Mesendoderm (in vitro differentiated cells): ENCODE measurements at regions not wholly inside any gene's neighbourhood (a gene's known extent, or its start where the extent isn't known, plus 50 kb on each side); places are given as distances from the start of the nearest gene placed in this dataset.

ENCODE experiments used
- DNase-seq: peaks from one replicate; pipeline ENCODE4 v3.0.0; 2013
- H2AK5ac ChIP-seq: 2 replicates; pipeline ENCODE4 v1.6.1; 2013; ENCODE audit warnings: low read length, inconsistent platforms
- H2BK120ac ChIP-seq: 2 replicates; pipeline ENCODE4 v1.6.1; 2013; ENCODE audit warnings: low read depth, mild to moderate bottlenecking, low read length, moderate library complexity, mixed read lengths
- H2BK15ac ChIP-seq: replicated peaks from 2 replicates; pipeline ENCODE4 v1.6.1; 2013; ENCODE audit warnings: low read depth, mild to moderate bottlenecking, moderate library complexity
- H2BK5ac ChIP-seq: 2 replicates; pipeline ENCODE4 v1.6.1; 2013; ENCODE audit warnings: low read length, inconsistent platforms
- H3K18ac ChIP-seq: 2 replicates; pipeline ENCODE4 v1.6.1; 2013; ENCODE audit warnings: mild to moderate bottlenecking, low read length, mixed read lengths
- H3K23ac ChIP-seq: one replicate; pipeline ENCODE4 v1.6.1; 2013; ENCODE audit warnings: low read length
- H3K27ac ChIP-seq: 2 replicates; pipeline ENCODE4 v1.5.1; 2013; ENCODE audit warnings: low read depth, mild to moderate bottlenecking, inconsistent platforms, low read length, moderate library complexity
- H3K27me3 ChIP-seq: 2 replicates; pipeline ENCODE4 v1.6.1; 2013; ENCODE audit warnings: low read length, control low read depth, mild to moderate bottlenecking, inconsistent platforms; ENCODE audit not compliant: insufficient read depth, poor library complexity
- H3K36me3 ChIP-seq: 2 replicates; pipeline ENCODE4 v1.6.1; 2013; ENCODE audit warnings: low read length, inconsistent platforms; ENCODE audit not compliant: control insufficient read depth, insufficient read depth
- H3K4ac ChIP-seq: one replicate; pipeline ENCODE4 v1.6.1; 2013; ENCODE audit warnings: low read depth, mild to moderate bottlenecking, low read length, moderate library complexity
- H3K4me1 ChIP-seq: 2 replicates; pipeline ENCODE4 v1.6.1; 2013; ENCODE audit warnings: low read depth, low read length, inconsistent platforms; ENCODE audit not compliant: control insufficient read depth
- H3K4me2 ChIP-seq: 2 replicates; pipeline ENCODE4 v1.6.1; 2013; ENCODE audit warnings: low read length
- H3K4me3 ChIP-seq: 2 replicates; pipeline ENCODE4 v1.5.1; 2013; ENCODE audit warnings: mild to moderate bottlenecking, low read length
- H3K56ac ChIP-seq: one replicate; pipeline ENCODE4 v1.6.1; 2013; ENCODE audit warnings: low read length
- H3K79me1 ChIP-seq: 2 replicates; pipeline ENCODE4 v1.6.1; 2013; ENCODE audit warnings: low read length, inconsistent platforms
- H3K79me2 ChIP-seq: 2 replicates; pipeline ENCODE4 v1.6.1; 2013; ENCODE audit warnings: mild to moderate bottlenecking, low read length; ENCODE audit not compliant: control insufficient read depth, insufficient read depth
- H3K9ac ChIP-seq: 2 replicates; pipeline ENCODE4 v1.6.1; 2013; ENCODE audit warnings: low read length, inconsistent platforms
- H4K5ac ChIP-seq: one replicate; pipeline ENCODE4 v1.6.1; 2013; ENCODE audit warnings: low read length
- H4K8ac ChIP-seq: one replicate; pipeline ENCODE4 v1.6.1; 2013; ENCODE audit warnings: low read depth, mild to moderate bottlenecking, control low read depth, low read length, moderate library complexity
- WGBS: extraction: QIAGEN DNeasy Blood & Tissue Kit; methylation state at CpG from one replicate; pipeline ENCODE4 v1.1.7; 2013; ENCODE audit warnings: low lambda C conversion rate, missing lambda C conversion rate; ENCODE audit not compliant: insufficient coverage; ENCODE audit errors: extremely low coverage; 5-methylcytosine and 5-hydroxymethylcytosine counted together

DNA sequence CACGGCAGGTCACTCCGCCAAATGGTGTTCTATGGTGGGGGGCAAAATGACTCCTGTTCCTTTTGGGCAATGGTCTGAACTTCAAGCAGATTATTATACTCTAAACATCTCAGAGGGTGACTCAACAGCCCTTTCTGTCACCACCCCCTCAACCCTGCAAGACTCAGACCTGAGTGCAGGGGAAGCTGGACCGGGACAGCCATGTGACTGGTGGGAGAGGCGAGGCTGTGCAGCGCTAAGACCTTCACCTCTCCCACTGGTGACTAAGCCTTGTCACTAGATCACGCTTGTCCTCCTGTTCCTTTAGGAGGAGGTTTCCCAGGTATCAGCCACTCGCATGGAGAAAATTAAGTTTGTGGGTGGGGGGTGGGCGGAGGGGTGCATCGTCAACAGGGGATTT, 67.1 kb upstream of the CCND2 start:
- no peaks in the 10 kb centered on the region for H3K79me1 ChIP-seq
- no peaks in the 10 kb centered on the region for H3K79me2 ChIP-seq
- no peak overlapping the region for H2BK5ac ChIP-seq
- no peak overlapping the region for H3K23ac ChIP-seq
- H2BK15ac ChIP-seq: no peak overlapping the region
- DNase-seq: no peak
- H2AK5ac ChIP-seq: no peak overlapping the region
- no CpG with 5 or more reads among the region's 9 CpGs for WGBS
- no peak overlapping the region for H2BK120ac ChIP-seq
- no peak overlapping the region for H4K5ac ChIP-seq
- H3K56ac ChIP-seq: no peak overlapping the region
- no peaks in the 10 kb centered on the region for H3K27me3 ChIP-seq
- H3K4me1 ChIP-seq: peaks cover 3% of the 10 kb centered on the region
- no peak overlapping the region for H3K4ac ChIP-seq
- no peak overlapping the region for H4K8ac ChIP-seq
- H3K27ac ChIP-seq: no peak overlapping the region
- no peak overlapping the region for H3K4me3 ChIP-seq
- no peak overlapping the region for H3K4me2 ChIP-seq
- H3K9ac ChIP-seq: no peak overlapping the region
- H3K36me3 ChIP-seq: no peaks in the 10 kb centered on the region
- H3K18ac ChIP-seq: no peak overlapping the region

DNA sequence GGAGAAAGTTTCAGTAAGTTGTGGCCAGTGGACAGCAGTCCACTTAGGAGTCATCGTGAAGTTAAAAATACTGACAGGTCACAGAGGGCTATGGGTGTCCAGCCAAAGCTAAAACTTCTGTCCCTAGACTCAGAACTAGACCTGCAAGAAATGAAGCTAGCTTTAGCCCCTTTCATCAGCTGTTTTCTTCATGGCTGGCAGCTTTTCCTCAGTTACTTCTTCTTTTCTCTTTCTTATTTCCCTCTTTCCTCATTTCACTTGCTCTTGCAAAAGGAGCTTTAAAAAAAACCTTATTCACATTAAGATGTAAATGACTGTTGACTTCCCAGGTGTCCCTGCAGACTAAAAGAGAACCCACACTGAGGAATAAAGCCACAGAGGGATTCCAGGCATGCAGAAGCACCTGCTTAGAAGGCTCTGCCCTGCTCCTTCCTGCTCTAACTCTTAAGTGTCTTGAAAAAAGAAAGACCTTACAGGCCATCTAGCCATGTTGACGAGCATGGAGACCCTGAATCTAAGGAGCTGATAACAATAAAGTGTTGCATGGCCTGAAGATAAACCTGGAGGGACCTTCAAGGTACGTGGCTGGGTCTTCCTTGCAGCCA, 69.7 kb upstream of the CCND2 start:
- Histone ChIP-seq H4K8ac (no peak overlapping the region), H3K27ac (no peak overlapping the region), H3K79me2 (no peaks in the 10 kb centered on the region), H3K36me3 (no peaks in the 10 kb centered on the region), H3K4me1 (peaks cover 3% of the 10 kb centered on the region), H2BK120ac (no peak overlapping the region), H3K27me3 (no peaks in the 10 kb centered on the region), H3K9ac (no peak overlapping the region), H3K4ac (no peak overlapping the region), H3K79me1 (no peaks in the 10 kb centered on the region), H3K4me2 (no peak overlapping the region), H3K18ac (no peak overlapping the region), H2BK5ac (no peak overlapping the region), H3K23ac (no peak overlapping the region), H2BK15ac (no peak overlapping the region), H3K56ac (no peak overlapping the region), H2AK5ac (no peak overlapping the region), H4K5ac (no peak overlapping the region), H3K4me3 (no peak overlapping the region)
- no CpG with 5 or more reads among the region's 3 CpGs for WGBS
- peak; percentile 13 for DNase-seq

DNA sequence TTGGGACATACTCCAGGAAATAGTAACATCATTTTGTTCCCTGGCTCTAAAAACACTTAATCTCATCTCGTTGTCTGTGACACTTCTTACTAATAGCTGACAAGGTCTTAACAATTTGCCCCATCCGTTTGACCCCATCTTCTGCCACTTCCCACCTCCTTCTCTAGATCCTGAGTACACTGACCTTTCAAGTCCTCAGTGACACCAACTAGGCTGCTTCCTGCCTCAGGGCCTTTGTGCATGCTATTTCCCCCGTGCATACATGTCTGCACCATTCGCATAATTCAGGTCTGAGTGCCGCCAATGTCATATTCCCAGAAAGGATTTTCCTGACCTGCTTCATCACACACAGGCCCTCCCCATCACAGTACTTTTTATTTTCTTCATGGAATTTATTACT, 70.6 kb upstream of the CCND2 start:
- Histone ChIP-seq H3K4me3 (no peak overlapping the region), H3K4me2 (no peak overlapping the region), H2BK5ac (no peak overlapping the region), H3K27me3 (no peaks in the 10 kb centered on the region), H3K4me1 (peaks cover 3% of the 10 kb centered on the region), H3K27ac (no peak overlapping the region), H3K36me3 (no peaks in the 10 kb centered on the region), H3K9ac (no peak overlapping the region), H3K4ac (no peak overlapping the region), H3K23ac (no peak overlapping the region), H4K5ac (no peak overlapping the region), H2AK5ac (no peak overlapping the region), H3K56ac (no peak overlapping the region), H2BK15ac (no peak overlapping the region), H3K79me1 (no peaks in the 10 kb centered on the region), H4K8ac (no peak overlapping the region), H3K18ac (no peak overlapping the region), H3K79me2 (no peaks in the 10 kb centered on the region), H2BK120ac (no peak overlapping the region)
- no peak for DNase-seq
- WGBS: no CpG with 5 or more reads among the region's 5 CpGs

DNA sequence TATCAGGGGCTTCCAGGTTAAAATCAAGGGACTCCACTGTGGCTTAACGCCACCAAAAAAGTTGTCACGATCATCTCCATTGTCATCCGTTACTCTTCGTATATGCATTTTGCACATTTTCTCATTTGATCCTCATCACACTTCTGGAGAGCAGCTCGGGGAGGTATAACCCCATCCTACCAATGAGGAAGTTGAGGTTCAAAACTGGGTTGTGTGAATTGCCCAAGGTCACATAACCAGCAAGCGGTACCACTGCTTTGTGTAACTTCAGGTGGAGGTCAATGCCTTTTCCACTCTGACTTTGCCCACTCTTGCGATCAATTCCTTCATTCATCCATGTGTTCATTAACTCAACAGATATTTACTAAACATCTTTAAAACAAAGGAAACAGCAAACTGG, 71.1 kb upstream of the CCND2 start:
- Histone ChIP-seq H4K8ac (no peak overlapping the region), H3K27me3 (no peaks in the 10 kb centered on the region), H3K36me3 (no peaks in the 10 kb centered on the region), H3K4me2 (no peak overlapping the region), H3K27ac (no peak overlapping the region), H3K4ac (no peak overlapping the region), H2BK15ac (no peak overlapping the region), H3K79me1 (no peaks in the 10 kb centered on the region), H3K56ac (no peak overlapping the region), H2BK120ac (no peak overlapping the region), H3K4me1 (peaks cover 5% of the 10 kb centered on the region), H3K18ac (no peak overlapping the region), H4K5ac (no peak overlapping the region), H3K79me2 (no peaks in the 10 kb centered on the region), H2BK5ac (no peak overlapping the region), H3K23ac (no peak overlapping the region), H3K9ac (no peak overlapping the region), H2AK5ac (no peak overlapping the region), H3K4me3 (no peak overlapping the region)
- whole genome bisulfite sequencing: no CpG with 5 or more reads among the region's 7 CpGs
- no peak for DNase-seq

DNA sequence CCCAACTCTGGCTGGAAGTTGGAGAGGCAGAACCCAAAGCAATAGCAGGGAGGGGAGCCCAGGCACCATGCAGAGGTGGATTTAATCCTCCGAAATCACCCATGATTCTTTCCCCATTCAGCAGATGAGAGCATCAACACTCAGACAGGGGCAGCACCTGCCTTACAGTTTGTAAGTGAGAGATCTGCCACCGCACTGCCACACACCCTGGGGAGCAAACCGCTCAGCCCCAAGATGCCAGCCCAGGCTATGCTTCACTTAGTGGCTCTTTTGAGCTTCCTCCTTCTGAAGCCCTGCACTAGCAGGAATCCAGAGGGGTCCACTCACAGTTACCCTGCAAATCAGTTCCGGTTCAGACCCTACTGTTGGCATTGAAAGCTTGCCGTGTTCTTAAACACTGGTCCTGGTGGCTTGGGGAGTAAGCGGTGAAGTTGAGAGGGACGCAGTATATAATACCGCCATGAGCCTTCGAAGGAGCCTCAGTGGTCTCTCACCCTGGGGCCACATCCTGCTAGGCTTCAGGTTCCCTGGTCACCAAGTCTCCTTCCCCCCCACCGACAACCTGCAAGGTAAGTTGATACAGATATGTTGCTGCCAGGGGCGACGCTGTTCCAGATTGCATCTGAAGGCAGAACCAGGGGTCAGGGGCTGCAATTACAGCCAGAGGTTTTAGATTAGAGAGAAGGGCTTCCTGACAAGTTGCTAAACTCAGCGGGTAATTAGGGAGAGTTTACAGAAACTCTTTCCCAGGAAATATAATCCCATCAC, 72.0 kb upstream of the CCND2 start:
- H3K79me1 ChIP-seq: no peaks in the 10 kb centered on the region
- no peak overlapping the region for H3K23ac ChIP-seq
- DNase-seq: peak; percentile 31
- WGBS: no CpG with 5 or more reads among the region's 13 CpGs
- H3K36me3 ChIP-seq: no peaks in the 10 kb centered on the region
- H3K18ac ChIP-seq: no peak overlapping the region
- no peak overlapping the region for H2BK15ac ChIP-seq
- H3K27ac ChIP-seq: no peak overlapping the region
- no peak overlapping the region for H2AK5ac ChIP-seq
- no peak overlapping the region for H3K4me2 ChIP-seq
- no peak overlapping the region for H4K5ac ChIP-seq
- no peak overlapping the region for H3K56ac ChIP-seq
- no peak overlapping the region for H3K4ac ChIP-seq
- no peak overlapping the region for H3K4me3 ChIP-seq
- H3K27me3 ChIP-seq: no peaks in the 10 kb centered on the region
- H2BK120ac ChIP-seq: no peak overlapping the region
- H4K8ac ChIP-seq: no peak overlapping the region
- H2BK5ac ChIP-seq: no peak overlapping the region
- H3K9ac ChIP-seq: no peak overlapping the region
- H3K4me1 ChIP-seq: peaks cover 6% of the 10 kb centered on the region
- H3K79me2 ChIP-seq: no peaks in the 10 kb centered on the region
